Smooth muscle cell (in vitro differentiated cells): ENCODE measurements at regions not wholly inside any gene's neighbourhood (a gene's known extent, or its start where the extent isn't known, plus 50 kb on each side); places are given as distances from the start of the nearest gene placed in this dataset.

Experiments
- DNase-seq: peaks from one replicate; lab custom pipeline; 2025; ENCODE audit not compliant: unreplicated experiment; lab: John Stamatoyannopoulos, UW
- H2AFZ ChIP-seq: fragments of 200-600 bp; sonication (generic); 2 replicates; pipeline ENCODE4 v1.6.0; 2016; ENCODE audit warnings: antibody characterized with exemption, low read depth, mild to moderate bottlenecking
- H3F3A ChIP-seq: fragments of 200-600 bp; sonication (generic); 2 replicates; pipeline ENCODE4 v1.6.0; 2017; ENCODE audit warnings: antibody characterized with exemption, low read depth
- H3K27ac ChIP-seq: fragments of 200-600 bp; sonication (generic); 2 replicates; pipeline ENCODE4 v1.5.1; 2016; ENCODE audit warnings: low read depth, mild to moderate bottlenecking
- H3K27me3 ChIP-seq: fragments of 200-600 bp; sonication (generic); 2 replicates; pipeline ENCODE4 v1.6.1; 2016; ENCODE audit warnings: low read depth, mild to moderate bottlenecking
- H3K36me3 ChIP-seq: fragments of 200-600 bp; sonication (generic); 2 replicates; pipeline ENCODE4 v1.5.1; 2016; ENCODE audit warnings: low read depth
- H3K4me1 ChIP-seq: fragments of 200-600 bp; sonication (generic); 2 replicates; pipeline ENCODE4 v1.5.1; 2016; ENCODE audit warnings: low read depth
- H3K4me2 ChIP-seq: fragments of 200-600 bp; sonication (generic); 2 replicates; pipeline ENCODE4 v1.6.0; 2016; ENCODE audit warnings: mild to moderate bottlenecking
- H3K4me3 ChIP-seq: fragments of 200-600 bp; sonication (generic); 2 replicates; pipeline ENCODE4 v1.5.1; 2016; ENCODE audit warnings: mild to moderate bottlenecking
- H3K79me2 ChIP-seq: fragments of 200-600 bp; sonication (generic); 2 replicates; pipeline ENCODE4 v1.6.0; 2016; ENCODE audit warnings: low read depth, mild to moderate bottlenecking
- H3K9ac ChIP-seq: fragments of 200-600 bp; sonication (generic); 2 replicates; pipeline ENCODE4 v1.6.0; 2016; ENCODE audit warnings: low read depth
- H3K9me3 ChIP-seq: fragments of 200-600 bp; sonication (generic); replicated peaks from 2 replicates; pipeline ENCODE4 v1.5.1; 2016; ENCODE audit warnings: low read depth
- H4K20me1 ChIP-seq: fragments of 200-600 bp; sonication (generic); 2 replicates; pipeline ENCODE4 v1.6.0; 2016; ENCODE audit warnings: low read depth
- CTCF ChIP-seq: fragments of 200-600 bp; sonication (generic); IDR thresholded peaks from 2 replicates; pipeline ENCODE4 v1.5.1; 2017; ENCODE audit warnings: borderline replicate concordance, mild to moderate bottlenecking, antibody characterized with exemption; ENCODE audit not compliant: insufficient read depth, poor library complexity, severe bottlenecking
- WGBS: methylation state at CpG from one replicate; pipeline ENCODE4 v1.1.7; 2016; ENCODE audit warnings: low lambda C conversion rate; 5-methylcytosine and 5-hydroxymethylcytosine counted together

- Histone ChIP-seq H3K27ac (no peak overlapping the region), H4K20me1 (no peaks in the 10 kb centered on the region), H3K36me3 (no peaks in the 10 kb centered on the region), H3K9ac (no peak overlapping the region), H3K4me1 (no peaks in the 10 kb centered on the region), H2AFZ (no peak overlapping the region), H3K4me2 (no peak overlapping the region), H3K9me3 (no peaks in the 10 kb centered on the region), H3K79me2 (no peaks in the 10 kb centered on the region), H3K27me3 (no peaks in the 10 kb centered on the region), H3F3A (no peaks in the 10 kb centered on the region), H3K4me3 (no peak overlapping the region)
- TF ChIP-seq CTCF, result no peak
- DNase-seq, result no peak
These were observed 503.4 kb downstream of the PLXNA4 start for GRCh38 chr7:132072873-132073272.

GRCh38 chr7:132072165-132072564 is 504.1 kb downstream of the PLXNA4 start:
- no peaks in the 10 kb centered on the region for H3K36me3 ChIP-seq
- H3K9ac ChIP-seq, result no peak overlapping the region
- no peaks in the 10 kb centered on the region for H3K79me2 ChIP-seq
- no peak overlapping the region for H3K4me2 ChIP-seq
- H3K4me3 ChIP-seq, result no peak overlapping the region
- H3K27me3 ChIP-seq, result no peaks in the 10 kb centered on the region
- WGBS, result 74% methylated on average over 4 of the region's 4 CpGs
- H3K27ac ChIP-seq, result no peak overlapping the region
- peaks cover under 1% of the 10 kb centered on the region for H3K4me1 ChIP-seq
- no peak for TF ChIP-seq CTCF
- H3K9me3 ChIP-seq, result no peaks in the 10 kb centered on the region
- no peak overlapping the region for H2AFZ ChIP-seq
- no peak for DNase-seq
- no peaks in the 10 kb centered on the region for H4K20me1 ChIP-seq
- H3F3A ChIP-seq, result no peaks in the 10 kb centered on the region

GRCh38 chr7:132069306-132069705 is 507.0 kb downstream of the PLXNA4 start:
- Histone ChIP-seq H3K4me3 (no peak overlapping the region), H3K36me3 (no peaks in the 10 kb centered on the region), H3K27ac (no peak overlapping the region), H3K4me1 (peaks cover 14% of the 10 kb centered on the region), H3K27me3 (no peaks in the 10 kb centered on the region), H3F3A (peaks cover 6% of the 10 kb centered on the region), H4K20me1 (no peaks in the 10 kb centered on the region), H2AFZ (no peak overlapping the region), H3K9me3 (no peaks in the 10 kb centered on the region), H3K4me2 (no peak overlapping the region), H3K79me2 (no peaks in the 10 kb centered on the region), H3K9ac (no peak overlapping the region)
- TF ChIP-seq CTCF, result no peak
- WGBS, result 73% methylated on average over 4 of the region's 4 CpGs
- DNase-seq, result no peak

GRCh38 chr7:132066761-132067171 is 509.5 kb downstream of the PLXNA4 start:
- Histone ChIP-seq H3K9me3 (no peaks in the 10 kb centered on the region), H3K9ac (peak overlapping the region; percentile 52), H4K20me1 (no peaks in the 10 kb centered on the region), H3K4me2 (peak overlapping the region; percentile 70), H3K79me2 (no peaks in the 10 kb centered on the region), H3K36me3 (no peaks in the 10 kb centered on the region), H3F3A (peaks cover 6% of the 10 kb centered on the region), H3K4me1 (peaks cover 14% of the 10 kb centered on the region), H3K4me3 (no peak overlapping the region), H2AFZ (peak overlapping the region; percentile 29), H3K27me3 (no peaks in the 10 kb centered on the region), H3K27ac (peak overlapping the region; percentile 92)
- no peak for TF ChIP-seq CTCF
- DNase-seq, result no peak
- 30% methylated on average over 12 of the region's 12 CpGs for WGBS
